Hematopoietic multipotent progenitor cell treated with erythropoietin and hydrocortisone succinate and interleukin-3 and kit ligand, for 6 days (in vitro differentiated cells): ENCODE measurements at regions not wholly inside any gene's neighbourhood (a gene's known extent, or its start where the extent isn't known, plus 50 kb on each side); places are given as distances from the start of the nearest gene placed in this dataset.

ENCODE experiments used
- DNase-seq: peaks from one replicate; pipeline ENCODE4 v3.0.0-alpha.2; 2015

DNA sequence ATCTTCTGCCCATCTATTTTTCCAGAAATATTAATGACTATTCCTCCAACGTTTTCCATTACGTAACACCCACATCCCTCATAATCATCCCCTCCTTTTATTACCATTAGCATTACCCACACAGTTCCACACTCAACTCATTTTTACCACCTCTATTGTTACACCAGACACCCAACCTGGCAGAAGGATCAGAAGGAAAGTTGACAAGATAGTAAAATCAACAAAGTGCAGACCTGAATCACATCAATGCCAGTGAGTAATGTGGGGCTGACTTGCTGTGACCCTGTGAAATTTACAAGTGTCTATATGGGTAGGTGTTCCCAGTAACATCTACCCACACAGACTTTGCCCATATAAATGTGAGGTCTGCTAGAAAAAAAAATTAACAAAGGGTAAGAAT is 568.2 kb downstream of the MAFB start:
- no peak for DNase-seq

DNA sequence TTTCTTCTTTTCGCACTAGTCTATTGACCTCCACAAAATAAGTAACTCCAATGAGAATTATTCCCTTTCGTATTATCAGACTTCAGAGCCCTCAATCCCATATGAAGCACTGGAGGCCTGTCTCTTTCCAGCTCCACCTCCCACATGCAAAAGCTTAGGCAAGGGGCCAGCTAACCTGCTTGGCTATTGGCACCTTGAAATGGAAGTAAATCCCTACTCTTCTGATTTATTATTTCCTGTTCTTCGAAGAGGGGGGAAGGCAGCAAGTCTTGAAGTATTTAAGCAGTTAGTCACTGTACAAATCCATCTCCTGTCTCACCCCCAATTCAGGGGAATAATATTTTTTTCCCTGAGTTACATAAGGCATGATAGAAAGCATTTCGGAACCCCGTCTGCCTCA is 577.8 kb downstream of the MAFB start:
- DNase-seq = no peak

DNA sequence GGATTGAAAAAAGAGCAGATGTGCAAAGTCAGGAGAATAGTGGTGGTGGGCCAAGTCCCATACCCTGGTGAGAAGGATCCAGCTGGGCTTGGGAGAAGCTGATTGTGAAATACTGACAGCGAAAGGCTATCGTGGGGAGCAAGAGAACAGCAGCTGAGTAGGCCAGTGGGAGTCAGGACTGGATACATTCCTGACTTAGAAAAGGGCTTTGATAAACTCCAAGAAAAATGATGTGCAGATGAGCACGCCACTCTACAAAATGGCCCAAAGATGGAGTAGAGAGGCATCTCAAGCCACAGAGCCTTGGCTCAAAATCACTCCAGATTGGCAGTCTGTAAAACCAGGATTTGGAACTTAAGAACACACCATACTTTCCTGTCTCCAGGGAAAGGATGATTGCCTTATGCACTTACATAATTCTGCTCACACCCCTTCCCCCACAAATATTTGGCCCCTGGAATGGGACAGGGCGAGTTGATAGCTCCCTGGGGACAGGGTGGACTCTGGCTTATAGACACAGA is 578.7 kb downstream of the MAFB start:
- no peak for DNase-seq

DNA sequence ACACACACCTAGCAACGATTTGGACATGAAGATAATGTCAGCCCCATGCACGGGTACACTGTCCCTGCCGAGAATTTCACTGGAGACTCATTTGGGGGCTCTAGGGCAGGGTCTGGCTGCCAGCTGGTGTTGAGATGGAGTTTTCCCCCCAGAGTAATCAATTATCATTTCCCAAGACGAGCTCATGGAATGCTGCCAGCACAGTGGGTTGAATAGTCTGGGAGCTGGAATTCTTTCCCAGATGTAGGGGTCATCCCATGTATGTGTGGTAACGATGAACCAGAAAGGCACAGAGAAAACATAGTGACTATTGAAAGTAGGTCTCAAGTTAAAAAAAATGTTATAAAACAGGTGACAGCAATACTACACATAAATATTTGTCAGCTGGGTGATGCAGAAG is 579.9 kb downstream of the MAFB start:
- DNase-seq = no peak

DNA sequence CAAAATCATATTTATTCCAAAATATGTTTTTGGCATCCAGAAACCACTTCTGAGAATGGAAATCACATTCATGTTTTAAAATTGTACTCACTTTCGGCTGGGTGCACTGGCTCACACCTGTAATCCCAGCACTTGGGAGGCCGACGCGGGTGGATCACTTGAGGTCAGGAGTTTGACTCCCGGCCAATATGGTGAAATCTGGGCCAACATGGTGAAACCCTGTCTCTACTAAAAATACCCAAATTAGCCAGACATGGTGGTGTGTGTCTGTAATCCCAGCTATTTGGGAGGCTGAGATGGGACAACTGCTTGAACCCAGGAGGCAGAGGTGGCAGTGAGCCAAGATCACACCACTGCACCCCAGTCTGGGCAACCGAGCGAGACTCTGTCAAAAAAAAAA is 580.7 kb downstream of the MAFB start:
- no peak for DNase-seq

DNA sequence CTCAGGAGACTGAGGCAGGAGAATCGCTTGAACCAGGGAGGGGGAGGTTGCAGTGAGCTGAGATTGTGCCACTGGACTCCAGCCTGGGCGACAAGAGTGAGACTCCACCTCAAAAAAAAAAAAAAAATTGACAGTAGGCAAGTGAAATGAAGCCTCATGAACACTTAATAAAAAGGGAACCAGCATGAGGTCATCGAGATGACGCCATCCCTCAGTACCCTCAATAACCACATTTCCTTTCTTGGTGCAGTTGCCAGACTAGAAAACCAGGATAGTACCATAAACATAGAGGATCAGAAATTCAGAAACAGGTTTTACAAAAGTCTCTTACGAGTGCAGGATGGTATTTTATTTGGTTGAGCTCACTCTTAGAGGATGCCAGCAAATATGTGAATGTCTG is 584.1 kb downstream of the MAFB start:
- DNase-seq = no peak

DNA sequence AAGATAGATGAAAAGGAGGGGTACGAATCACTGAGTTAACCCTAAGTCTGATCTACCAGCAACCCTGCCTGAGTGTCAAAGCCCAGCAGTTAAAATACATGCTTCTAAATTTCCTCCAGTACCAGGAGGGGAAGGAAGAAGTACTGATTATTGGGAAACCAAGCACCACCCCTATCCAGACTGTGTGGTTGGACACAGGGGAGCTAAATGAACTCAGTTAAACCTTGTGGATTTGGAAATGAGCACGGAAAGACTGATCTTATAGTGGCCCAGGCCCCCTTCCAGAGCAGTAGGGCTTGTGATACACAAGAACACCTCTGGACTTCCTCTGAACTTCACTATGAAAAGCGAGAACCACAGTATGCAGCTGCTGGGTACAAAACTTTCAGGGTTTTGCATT is 585.6 kb downstream of the MAFB start:
- DNase-seq = no peak

DNA sequence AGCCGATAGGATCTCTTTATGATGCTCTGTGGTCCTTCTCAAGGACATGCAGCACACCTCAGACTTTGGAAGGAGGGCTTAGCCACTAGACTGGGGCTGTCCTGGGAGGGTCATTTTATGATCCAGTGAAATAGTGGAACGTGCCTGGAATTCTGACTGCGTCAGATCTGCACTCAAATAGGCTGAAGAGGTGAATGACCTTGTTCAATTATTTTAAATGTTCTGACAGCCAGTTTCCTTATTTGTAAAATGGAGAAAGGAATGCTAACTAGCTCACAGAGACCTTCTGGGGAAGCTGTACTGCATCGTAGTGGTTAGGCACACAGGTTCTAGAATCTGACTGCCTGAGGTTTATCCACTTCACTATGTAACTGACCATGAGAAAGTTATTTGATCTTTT is 587.5 kb downstream of the MAFB start:
- DNase-seq = no peak

DNA sequence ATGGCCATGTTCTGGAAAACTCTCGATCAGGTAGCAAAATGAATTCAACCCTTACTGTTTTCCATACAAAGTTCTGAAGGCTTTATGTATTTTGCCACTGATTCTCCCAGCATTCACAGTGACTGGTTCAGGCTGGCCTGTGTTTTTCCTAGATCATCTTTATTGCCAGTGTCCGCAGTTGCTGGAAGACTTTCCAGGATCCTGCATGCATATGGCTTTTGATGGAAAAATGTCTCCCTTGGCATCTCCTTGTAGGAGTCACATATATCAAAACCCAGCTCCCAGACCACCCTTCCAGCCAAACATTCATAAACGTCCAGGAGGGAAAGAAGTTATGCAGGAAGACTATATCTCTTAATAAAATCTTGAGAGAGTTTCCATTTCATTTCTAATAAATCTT is 588.8 kb downstream of the MAFB start:
- DNase-seq = no peak

DNA sequence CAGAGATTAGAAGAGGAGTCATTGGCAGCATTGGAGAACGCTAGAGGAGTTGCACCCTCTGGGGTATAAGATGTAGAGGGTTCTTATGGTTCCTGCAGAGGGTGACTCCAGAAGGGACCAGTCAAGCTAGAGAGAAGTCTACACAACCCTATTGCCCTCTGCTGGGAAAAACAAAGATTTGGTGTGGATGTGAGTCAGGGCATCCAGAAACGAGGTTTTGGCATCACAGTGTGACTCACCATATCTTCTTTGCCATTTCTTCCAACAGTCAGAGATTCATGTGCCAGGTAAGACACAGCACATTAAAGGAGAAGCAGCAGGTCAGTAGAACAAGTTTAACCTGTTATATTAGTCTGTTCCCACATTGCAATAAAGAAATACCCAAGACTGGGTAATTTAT is 598.8 kb downstream of the MAFB start:
- DNase-seq = no peak

DNA sequence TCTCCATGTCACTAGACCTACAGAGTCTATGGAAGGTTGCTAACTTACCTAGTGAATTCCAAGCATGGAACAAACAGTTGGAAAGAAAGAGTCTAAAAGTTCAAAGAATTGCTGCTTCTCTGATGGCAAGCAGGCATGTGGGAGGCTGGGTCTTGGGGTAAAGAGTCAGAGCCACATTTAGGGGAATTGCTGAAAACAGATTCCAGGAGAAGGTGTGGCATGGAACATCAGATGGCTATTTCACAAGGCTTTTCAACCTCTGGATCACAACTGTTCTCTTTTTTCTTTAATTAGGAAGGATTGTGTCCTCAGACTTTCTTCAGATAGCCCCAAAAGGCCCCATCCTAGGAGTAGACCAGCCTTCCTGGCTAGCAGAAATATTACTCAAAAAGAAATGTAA is 601.5 kb downstream of the MAFB start:
- no peak for DNase-seq

DNA sequence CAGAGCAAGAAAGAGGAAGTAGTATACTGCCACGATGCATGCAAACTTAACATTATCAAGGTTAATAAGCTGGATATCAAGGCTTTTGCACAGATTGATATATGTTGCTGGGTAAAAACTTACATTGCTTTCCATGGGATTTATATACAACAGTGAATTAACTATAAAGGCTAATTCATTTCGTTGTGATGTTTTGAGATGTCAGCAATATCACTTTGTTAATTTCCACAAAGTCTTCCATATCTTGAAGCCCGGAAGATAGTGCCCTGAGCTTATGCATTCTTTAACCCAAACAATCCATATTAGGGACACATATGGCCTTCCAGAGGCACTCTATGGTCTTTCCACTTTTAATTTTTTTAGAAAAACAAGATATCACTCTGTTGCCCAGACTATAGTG is 603.5 kb downstream of the MAFB start:
- no peak for DNase-seq

DNA sequence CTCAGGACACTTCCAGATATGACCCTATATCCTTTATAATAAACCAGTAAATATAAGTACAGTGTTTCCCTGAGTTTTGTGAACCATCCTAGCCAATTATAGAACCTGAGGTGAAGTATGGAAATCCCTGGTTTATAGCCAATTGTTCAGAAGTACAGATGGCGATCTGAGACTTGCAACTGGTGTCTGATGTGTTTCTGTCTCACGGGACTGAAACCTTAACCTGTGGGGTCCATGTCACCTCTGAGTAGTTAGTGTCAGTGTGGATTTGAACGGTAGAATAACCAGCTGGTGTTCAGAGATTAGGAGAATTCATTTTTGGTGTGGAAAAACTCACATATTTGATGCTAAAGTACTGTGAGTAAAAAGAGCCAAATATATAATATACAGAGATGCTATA is 606.6 kb downstream of the MAFB start:
- no peak for DNase-seq

DNA sequence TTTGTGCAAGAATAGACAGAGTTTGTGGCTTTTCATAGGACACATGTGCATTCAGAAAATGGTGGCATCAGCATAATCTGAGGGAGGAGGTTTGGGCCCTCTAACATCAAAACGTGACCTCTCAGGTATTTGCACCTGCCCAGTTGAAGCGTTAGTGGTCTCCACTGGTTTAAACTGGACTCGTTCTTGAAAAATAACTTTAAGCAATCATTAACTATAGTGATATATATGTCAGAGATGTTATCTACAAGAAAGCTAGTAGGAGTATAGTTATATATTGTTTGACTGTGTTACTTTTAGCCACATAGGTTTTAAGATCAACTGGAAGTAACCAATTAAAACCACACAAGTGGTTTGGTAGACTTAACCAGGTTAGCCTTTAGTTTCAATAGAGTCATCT is 607.4 kb downstream of the MAFB start:
- DNase-seq = no peak

DNA sequence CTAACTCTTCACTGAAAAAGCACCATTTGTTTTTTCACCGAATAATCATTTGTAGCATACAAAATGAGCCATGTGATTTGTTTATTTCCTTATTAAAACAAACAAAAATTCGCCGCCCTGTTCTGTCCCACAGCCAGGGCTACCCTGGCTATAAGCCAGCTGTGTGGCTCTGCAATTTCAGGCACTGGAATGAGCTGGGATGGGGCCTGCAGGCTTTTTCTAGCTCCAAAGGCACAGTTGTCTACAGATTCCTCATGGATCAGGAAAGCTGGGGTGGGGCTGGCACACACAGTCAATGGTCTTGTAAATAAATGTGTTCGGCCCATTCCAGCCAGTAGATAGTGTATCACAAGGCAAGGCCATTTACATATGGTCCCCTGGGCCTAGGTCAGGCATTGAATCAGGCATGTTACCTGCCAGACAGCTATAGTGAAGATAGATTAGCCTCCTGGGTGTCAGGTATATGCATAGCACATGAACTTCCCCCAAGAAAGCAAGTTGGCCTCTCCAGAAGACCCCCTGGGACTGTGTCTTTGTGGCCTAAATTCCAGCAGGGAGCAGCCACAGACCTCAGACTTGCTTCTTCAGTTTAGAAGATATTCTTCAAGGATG is 608.9 kb downstream of the MAFB start:
- no peak for DNase-seq

DNA sequence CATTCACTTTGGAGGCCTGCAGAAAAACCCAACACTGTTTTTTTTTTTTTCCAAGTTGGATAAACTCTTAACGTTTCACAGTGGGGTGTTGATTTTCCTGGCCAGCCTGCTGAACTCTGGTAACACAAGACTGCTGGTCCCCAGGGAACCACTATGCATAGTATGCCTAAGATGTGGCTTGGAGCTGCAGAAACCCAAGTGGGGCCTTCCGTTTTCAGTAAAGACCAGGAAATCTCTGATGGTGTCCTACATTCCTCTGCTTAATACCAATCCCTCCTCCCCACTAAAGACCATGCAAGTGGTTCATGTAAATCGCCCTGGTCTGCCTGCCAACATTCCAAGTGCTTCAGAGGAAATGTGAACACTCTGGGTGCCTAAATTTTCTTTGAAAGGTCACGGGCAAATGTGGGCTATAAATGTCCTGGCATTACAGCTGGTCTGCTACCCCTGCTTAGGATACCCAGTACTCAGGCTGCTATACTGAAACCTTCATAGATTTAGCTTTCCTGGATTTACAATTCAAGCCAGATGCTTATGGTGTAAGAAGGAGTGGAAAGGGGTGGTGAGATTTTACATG is 615.4 kb downstream of the MAFB start:
- no peak for DNase-seq

DNA sequence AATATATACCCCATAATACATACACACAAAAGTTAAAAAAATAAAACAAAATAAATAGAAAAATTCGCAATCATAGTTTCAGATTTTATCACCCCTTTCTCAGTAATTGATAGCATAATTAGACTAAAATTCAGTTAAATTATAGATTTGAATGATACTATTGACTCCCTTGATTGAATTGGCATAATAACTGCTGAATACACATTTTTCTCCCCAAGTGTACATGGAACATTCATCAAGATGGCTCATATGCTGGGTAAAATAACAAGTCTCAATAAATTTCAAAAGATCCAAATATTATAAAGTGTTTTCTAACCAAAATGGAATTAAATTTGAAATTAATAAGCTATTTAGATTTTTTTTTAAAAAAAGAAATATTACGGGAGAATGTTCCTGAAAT is 616.1 kb downstream of the MAFB start:
- no peak for DNase-seq

DNA sequence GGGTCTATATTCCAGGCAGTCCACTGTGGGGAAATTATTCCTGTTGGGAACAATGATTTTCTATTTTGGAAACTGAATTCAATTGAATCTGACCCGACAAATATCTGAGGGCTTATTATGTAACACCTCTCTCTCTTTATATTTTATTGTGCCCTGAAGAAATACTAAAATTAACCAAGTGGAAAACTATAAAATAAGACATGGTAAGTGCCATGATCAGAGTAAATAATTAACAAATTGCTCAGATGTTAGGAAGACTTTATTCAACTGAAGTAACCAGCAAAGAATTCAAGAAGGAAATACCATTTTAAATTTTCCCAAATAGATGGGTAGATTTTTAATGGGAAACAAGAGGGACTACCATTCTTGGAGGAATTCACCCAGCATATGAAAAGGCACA is 632.9 kb downstream of the MAFB start:
- no peak for DNase-seq

DNA sequence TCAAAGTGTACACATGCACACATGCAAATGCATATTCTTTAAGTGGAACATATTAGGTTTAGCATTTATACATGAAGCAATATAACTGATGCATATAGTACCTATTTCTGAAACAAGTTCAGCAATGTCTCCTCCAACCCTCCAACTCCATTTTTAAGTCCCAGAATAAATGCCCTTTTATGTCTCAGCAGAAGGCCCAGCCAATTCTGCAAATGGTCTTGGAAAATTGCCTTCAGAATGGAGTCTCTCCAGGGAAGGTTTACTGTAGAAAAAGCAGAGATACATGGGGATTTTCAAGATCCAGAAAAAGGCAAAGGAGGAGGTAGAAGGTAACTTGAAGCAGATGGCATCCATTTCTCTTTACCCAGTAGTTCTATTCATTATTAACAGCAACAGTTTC is 633.3 kb downstream of the MAFB start:
- DNase-seq = no peak

DNA sequence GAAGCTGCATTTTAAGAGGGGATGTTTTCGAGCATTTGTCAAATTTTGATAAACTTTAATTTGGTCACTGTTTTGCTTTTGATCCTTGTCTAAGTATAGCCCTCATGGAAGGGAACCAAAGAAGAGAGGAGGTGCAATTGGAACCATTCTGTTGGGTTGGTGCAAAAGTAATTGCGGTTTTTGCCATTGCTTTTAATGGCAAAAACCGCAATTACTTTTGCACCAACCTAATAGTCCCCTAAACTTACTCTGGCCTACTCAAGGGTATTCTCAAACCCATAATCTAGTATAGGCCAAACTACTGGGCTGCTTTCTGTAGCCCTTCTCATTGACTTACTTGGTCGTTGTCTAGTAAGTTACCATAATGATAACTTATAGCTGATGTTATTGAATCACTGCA is 634.7 kb downstream of the MAFB start:
- no peak for DNase-seq

DNA sequence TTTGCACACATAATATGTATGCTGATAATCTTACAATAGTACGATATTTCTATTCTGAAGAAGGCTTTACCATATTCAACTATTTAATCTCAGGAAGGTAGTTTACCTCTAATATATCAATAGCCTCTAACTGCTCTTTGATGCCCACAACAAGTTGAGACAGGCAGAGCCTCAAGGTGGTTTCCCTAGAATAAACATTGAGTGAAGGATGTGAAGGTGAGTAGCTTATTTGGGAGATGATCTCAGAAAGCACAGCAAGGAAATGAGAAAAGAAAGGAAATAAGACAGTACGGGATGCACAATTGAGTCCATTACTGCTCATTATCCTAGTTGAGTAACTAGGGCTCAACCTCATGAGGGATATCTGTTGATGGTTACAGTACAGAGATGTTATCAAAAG is 638.4 kb downstream of the MAFB start:
- DNase-seq = no peak

DNA sequence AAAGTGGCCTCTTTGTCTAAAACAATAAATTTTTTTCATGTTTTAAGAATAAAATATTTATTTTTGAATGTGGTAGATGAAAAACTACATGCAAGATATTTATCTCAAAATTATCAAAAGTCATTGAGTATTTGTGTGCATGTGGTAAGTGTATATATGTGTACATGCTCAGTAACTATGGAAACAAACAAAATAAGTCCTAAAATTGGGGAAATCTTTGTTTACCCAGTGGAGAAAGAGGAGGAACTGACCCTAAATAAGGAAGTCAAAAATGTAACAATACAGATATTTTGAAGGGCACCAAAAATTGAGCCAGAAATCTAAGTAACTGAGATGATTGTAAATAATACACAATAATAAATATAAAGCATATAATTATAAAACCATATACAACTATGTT is 639.2 kb downstream of the MAFB start:
- no peak for DNase-seq

DNA sequence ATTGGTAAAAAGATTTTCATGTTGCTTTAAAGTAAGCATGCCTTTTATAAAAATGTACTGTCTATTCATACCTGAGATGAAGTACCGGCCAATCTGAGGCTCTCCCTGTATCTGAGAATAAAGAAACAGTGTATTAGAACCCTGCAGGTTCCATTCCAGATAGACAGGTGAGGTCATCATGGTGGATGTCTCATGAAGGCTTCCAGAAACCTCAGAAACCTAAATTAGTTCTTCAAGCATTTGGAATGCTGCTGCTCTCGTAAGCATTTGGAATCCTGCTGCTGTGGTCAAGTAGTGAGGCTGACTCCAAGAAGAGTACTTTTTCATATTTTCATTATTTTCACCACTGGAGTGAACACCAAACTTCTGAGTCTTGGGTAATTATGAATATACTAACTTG is 642.3 kb downstream of the MAFB start:
- DNase-seq = no peak

DNA sequence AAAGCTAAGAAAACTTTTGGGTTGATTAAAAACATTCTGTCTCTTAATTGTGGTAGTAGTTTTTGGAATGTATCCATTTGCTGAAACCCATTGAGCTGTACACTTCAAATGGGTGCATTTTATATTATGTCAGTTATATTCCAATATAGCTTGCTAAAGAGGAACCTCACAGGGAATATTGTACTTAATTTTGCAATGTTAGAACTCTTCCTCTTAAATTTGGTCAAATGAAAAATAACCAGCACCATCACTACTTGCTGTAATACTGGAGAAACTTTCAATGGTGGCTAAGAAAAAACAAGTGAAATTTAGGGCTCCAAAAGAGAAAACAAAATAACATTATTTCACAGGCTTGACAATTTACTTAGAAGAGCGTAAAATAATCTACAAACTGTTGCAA is 651.5 kb downstream of the MAFB start:
- no peak for DNase-seq

DNA sequence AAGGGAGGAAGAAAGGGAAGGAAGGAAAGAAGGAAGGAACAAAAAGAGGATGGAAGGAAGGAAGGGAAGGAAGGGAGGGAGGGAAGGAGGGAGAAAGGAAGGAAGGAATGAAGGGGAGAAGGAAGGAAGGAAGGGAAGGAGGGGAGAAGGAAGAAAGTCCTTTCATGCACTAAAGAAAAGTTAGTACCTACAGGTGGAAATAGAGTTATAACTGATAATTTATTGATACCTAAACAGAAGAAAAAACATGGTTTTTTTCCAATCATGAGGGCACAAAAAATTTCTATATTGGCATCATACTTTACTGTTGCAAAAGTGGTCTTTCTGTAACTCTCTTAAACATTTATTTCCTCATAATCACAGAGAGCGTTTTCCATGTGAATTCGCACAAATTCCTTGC is 659.4 kb downstream of the MAFB start:
- DNase-seq = no peak
